ENCODE measurements at regions not wholly inside any gene's neighbourhood (a gene's known extent, or its start where the extent isn't known, plus 50 kb on each side); places are given as distances from the start of the nearest gene placed in this dataset.

- TF ChIP-seq ZNF274 (IDR thresholded peaks at IDR 0.05; ENCODE audit: low read depth, low read length) (no peak), SUZ12 (IDR thresholded peaks at IDR 0.05; ENCODE audit: extremely low read depth, insufficient read depth, insufficient read length) (no peak), YY1 (IDR thresholded peaks at IDR 0.05; ENCODE audit: insufficient read depth, insufficient read length) (no peak)
These were observed 113.3 kb upstream of the OTUD4 start for GRCh38 chr4:145293658-145294057.

All from NT2/D1 (cell line).